Peyer's patch (tissue), 4 donors: ENCODE measurements at regions not wholly inside any gene's neighbourhood (a gene's known extent, or its start where the extent isn't known, plus 50 kb on each side); places are given as distances from the start of the nearest gene placed in this dataset.
"Not testable (repeated sequence)": the region's sequence is repeated elsewhere in the genome, so short reads cannot be mapped to it uniquely, and the experiment has no call there.

ENCODE experiments used
- POLR2A ChIP-seq, 2 donors: fragments of 450-650 bp; IDR thresholded peaks; one replicate each; pipeline ENCODE4 v1.5.1; 2017; ENCODE audit warnings: antibody characterized with exemption in 2 of 2, mild to moderate bottlenecking in 2 of 2, moderate library complexity in 2 of 2
- TF ChIP-seq, protein P1 (sequence below), 6 experiments: fragments of 450-650 bp in 4 of 6; fragments of 200-600 bp in 2 of 6; sonication (generic) in 1 of 6; IDR thresholded peaks; one replicate each; pipeline ENCODE4 v1.5.1; 2017 to 2019; ENCODE audit warnings: antibody characterized with exemption in 6 of 6, mild to moderate bottlenecking in 3 of 6, moderate library complexity in 1 of 6

DNA sequence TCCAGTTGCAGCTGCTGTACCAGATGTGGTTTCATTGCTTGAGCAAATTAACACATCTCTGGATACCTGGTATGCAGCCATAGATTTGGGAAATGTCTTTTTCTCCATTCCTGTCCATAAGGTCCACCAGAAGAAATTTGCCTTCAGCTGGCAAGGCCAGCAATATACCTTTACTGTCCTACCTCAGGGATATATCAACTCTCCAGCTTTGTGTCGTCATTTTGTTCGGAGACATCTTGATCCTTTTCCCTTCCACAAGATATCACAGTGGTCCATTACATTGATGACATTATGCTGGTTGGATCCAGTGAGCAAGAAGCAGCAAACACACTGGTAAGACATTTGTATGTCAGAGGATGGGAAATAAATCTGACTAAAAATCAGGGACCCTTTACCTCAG is 576.1 kb upstream of the FBXO33 start:
- TF ChIP-seq, protein P1, sequence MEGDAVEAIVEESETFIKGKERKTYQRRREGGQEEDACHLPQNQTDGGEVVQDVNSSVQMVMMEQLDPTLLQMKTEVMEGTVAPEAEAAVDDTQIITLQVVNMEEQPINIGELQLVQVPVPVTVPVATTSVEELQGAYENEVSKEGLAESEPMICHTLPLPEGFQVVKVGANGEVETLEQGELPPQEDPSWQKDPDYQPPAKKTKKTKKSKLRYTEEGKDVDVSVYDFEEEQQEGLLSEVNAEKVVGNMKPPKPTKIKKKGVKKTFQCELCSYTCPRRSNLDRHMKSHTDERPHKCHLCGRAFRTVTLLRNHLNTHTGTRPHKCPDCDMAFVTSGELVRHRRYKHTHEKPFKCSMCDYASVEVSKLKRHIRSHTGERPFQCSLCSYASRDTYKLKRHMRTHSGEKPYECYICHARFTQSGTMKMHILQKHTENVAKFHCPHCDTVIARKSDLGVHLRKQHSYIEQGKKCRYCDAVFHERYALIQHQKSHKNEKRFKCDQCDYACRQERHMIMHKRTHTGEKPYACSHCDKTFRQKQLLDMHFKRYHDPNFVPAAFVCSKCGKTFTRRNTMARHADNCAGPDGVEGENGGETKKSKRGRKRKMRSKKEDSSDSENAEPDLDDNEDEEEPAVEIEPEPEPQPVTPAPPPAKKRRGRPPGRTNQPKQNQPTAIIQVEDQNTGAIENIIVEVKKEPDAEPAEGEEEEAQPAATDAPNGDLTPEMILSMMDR (IDR thresholded peaks at IDR 0.05) = not testable (repeated sequence)
- TF ChIP-seq POLR2A (IDR thresholded peaks at IDR 0.05) = not testable (repeated sequence)
